Mesenchymal stem cell (in vitro differentiated cells and primary cell): ENCODE measurements at regions not wholly inside any gene's neighbourhood (a gene's known extent, or its start where the extent isn't known, plus 50 kb on each side); places are given as distances from the start of the nearest gene placed in this dataset.

Source experiments
- DNase-seq: peaks from one replicate; pipeline ENCODE4 v3.0.0-alpha.2; 2013
- H2AFZ ChIP-seq: one replicate; pipeline ENCODE4 v1.6.1; 2013; ENCODE audit warnings: low read depth, mild to moderate bottlenecking, control low read depth, inconsistent platforms, low read length, moderate library complexity
- H2AK5ac ChIP-seq: 2 replicates; pipeline ENCODE4 v1.6.1; 2013; ENCODE audit warnings: low read length, moderate library complexity, mild to moderate bottlenecking, inconsistent platforms; ENCODE audit not compliant: severe bottlenecking
- H2BK120ac ChIP-seq: one replicate; pipeline ENCODE4 v1.6.1; 2013; ENCODE audit warnings: low read depth, mild to moderate bottlenecking, inconsistent platforms, low read length, moderate library complexity
- H2BK12ac ChIP-seq, 2 experiments: one replicate each; pipeline ENCODE4 v1.6.1; 2013; ENCODE audit warnings: inconsistent platforms in 2 of 2, low read length in 2 of 2, mild to moderate bottlenecking in 2 of 2, moderate library complexity in 2 of 2, control low read depth in 1 of 2
- H2BK15ac ChIP-seq: one replicate; pipeline ENCODE4 v1.6.1; 2013; ENCODE audit warnings: mild to moderate bottlenecking, low read depth, inconsistent platforms; ENCODE audit not compliant: poor library complexity, severe bottlenecking
- H2BK5ac ChIP-seq: 2 replicates; pipeline ENCODE4 v1.6.1; 2013; ENCODE audit warnings: low read depth, mild to moderate bottlenecking, low read length, control low read depth, inconsistent platforms; ENCODE audit not compliant: poor library complexity, severe bottlenecking
- H3K14ac ChIP-seq, 2 experiments: one replicate each; pipeline ENCODE4 v1.6.1; 2013; ENCODE audit warnings: inconsistent platforms in 2 of 2, low read length in 2 of 2, control low read depth in 1 of 2, mild to moderate bottlenecking in 1 of 2, moderate library complexity in 1 of 2
- H3K18ac ChIP-seq, 2 experiments: one replicate each; pipeline ENCODE4 v1.6.1; 2013; ENCODE audit warnings: inconsistent platforms in 2 of 2, low read length in 2 of 2, control low read depth in 1 of 2, low read depth in 1 of 2, mild to moderate bottlenecking in 1 of 2
- H3K23ac ChIP-seq, 2 experiments: one replicate each; pipeline ENCODE4 v1.6.1; 2013; ENCODE audit warnings: inconsistent platforms in 2 of 2, low read length in 2 of 2, mild to moderate bottlenecking in 2 of 2, moderate library complexity in 2 of 2, control low read depth in 1 of 2
- H3K27ac ChIP-seq: 2 replicates; pipeline ENCODE4 v1.5.1; 2013; ENCODE audit warnings: mild to moderate bottlenecking, moderate library complexity, low read length, control low read depth, inconsistent platforms; ENCODE audit not compliant: poor library complexity, severe bottlenecking
- H3K27me3 ChIP-seq, 2 experiments: 2 replicates each; pipeline versions ENCODE4 v1.6.1 to v1.7.0; 2013; ENCODE audit warnings: low read length in 2 of 2, mild to moderate bottlenecking in 2 of 2, moderate library complexity in 2 of 2, control low read depth in 1 of 2, inconsistent platforms in 1 of 2; ENCODE audit not compliant: control insufficient read depth in 1 of 2, insufficient read depth in 1 of 2
- H3K36me3 ChIP-seq, 2 experiments: 2 replicates each; pipeline versions ENCODE4 v1.6.1 to v1.7.0; 2013; ENCODE audit warnings: low read length in 2 of 2, control low read depth in 1 of 2, inconsistent platforms in 1 of 2, low read depth in 1 of 2, mild to moderate bottlenecking in 1 of 2; ENCODE audit not compliant: insufficient read depth in 2 of 2, control insufficient read depth in 1 of 2
- H3K4ac ChIP-seq, 2 experiments: one replicate each; pipeline ENCODE4 v1.6.1; 2013; ENCODE audit warnings: inconsistent platforms in 2 of 2, low read length in 2 of 2, mild to moderate bottlenecking in 2 of 2, moderate library complexity in 2 of 2, control low read depth in 1 of 2, low read depth in 1 of 2
- H3K4me1 ChIP-seq: 2 replicates; pipeline ENCODE4 v1.6.1; 2013; ENCODE audit warnings: low read depth, low read length, control low read depth; ENCODE audit not compliant: control insufficient read depth, insufficient read depth
- H3K4me2 ChIP-seq: 2 replicates; pipeline ENCODE4 v1.6.1; 2013; ENCODE audit warnings: low read length, mild to moderate bottlenecking, inconsistent platforms; ENCODE audit not compliant: poor library complexity, severe bottlenecking
- H3K4me3 ChIP-seq, 2 experiments: 2 replicates each; pipeline versions ENCODE4 v1.5.1 to v1.7.0; 2013; ENCODE audit warnings: low read length in 2 of 2, mild to moderate bottlenecking in 2 of 2, control low read depth in 1 of 2, low read depth in 1 of 2; ENCODE audit not compliant: insufficient read depth in 1 of 2
- H3K79me1 ChIP-seq: replicated peaks from 2 replicates; pipeline ENCODE4 v1.6.1; 2013; ENCODE audit warnings: mild to moderate bottlenecking, control low read depth, low read length, inconsistent platforms; ENCODE audit not compliant: poor library complexity, severe bottlenecking
- H3K9ac ChIP-seq: 2 replicates; pipeline ENCODE4 v1.7.0; 2013; ENCODE audit warnings: mild to moderate bottlenecking, low read length, moderate library complexity
- H3K9me3 ChIP-seq: 2 replicates; pipeline ENCODE4 v1.7.0; 2013; ENCODE audit warnings: mild to moderate bottlenecking, low read length; ENCODE audit not compliant: control insufficient read depth
- H4K8ac ChIP-seq: one replicate; pipeline ENCODE4 v1.6.1; 2013; ENCODE audit warnings: inconsistent platforms, mild to moderate bottlenecking, low read length, moderate library complexity
- H4K91ac ChIP-seq: one replicate; pipeline ENCODE4 v1.6.1; 2013; ENCODE audit warnings: mild to moderate bottlenecking, low read length, inconsistent platforms
- WGBS: methylation state at CpG from one replicate; pipeline ENCODE4 v1.1.7; 2013; ENCODE audit warnings: mixed read lengths; 5-methylcytosine and 5-hydroxymethylcytosine counted together

- Histone ChIP-seq H4K8ac (no peak overlapping the region), H3K27me3 (peaks cover 14 to 38% of the 10 kb centered on the region in 2 experiments), H3K4me1 (no peaks in the 10 kb centered on the region), H3K9me3 (no peaks in the 10 kb centered on the region), H3K4me3 (no peak overlapping the region), H3K23ac (no peak overlapping the region), H2BK12ac (no peak overlapping the region), H3K14ac (no peak overlapping the region), H3K4ac (peak overlapping the region in 1 of 2 experiments; percentile 5), H3K36me3 (no peaks in the 10 kb centered on the region), H3K79me1 (no peaks in the 10 kb centered on the region), H2BK120ac (no peak overlapping the region), H3K9ac (no peak overlapping the region), H3K18ac (no peak overlapping the region), H4K91ac (no peak overlapping the region), H2BK15ac (no peak overlapping the region), H3K4me2 (no peak overlapping the region), H3K27ac (no peak overlapping the region), H2BK5ac (no peak overlapping the region), H2AFZ (no peak overlapping the region), H2AK5ac (no peak overlapping the region)
- 62% methylated on average over 6 of the region's 9 CpGs for WGBS
- no peak for DNase-seq
Measured at GRCh38 chr18:24817587-24818371, 357.3 kb downstream of the HRH4 start.

- H3K4me2 ChIP-seq, result no peak overlapping the region
- H3K27me3 ChIP-seq, result peaks cover 14 to 38% of the 10 kb centered on the region in 2 experiments
- no peak for DNase-seq
- no peak overlapping the region for H3K27ac ChIP-seq
- H3K4me3 ChIP-seq, result no peak overlapping the region
- H2BK12ac ChIP-seq, result no peak overlapping the region
- no peak overlapping the region for H2AK5ac ChIP-seq
- H3K14ac ChIP-seq, result peak overlapping the region in 1 of 2 experiments; percentile 89
- no peak overlapping the region for H2BK120ac ChIP-seq
- H3K79me1 ChIP-seq, result no peaks in the 10 kb centered on the region
- H3K9ac ChIP-seq, result no peak overlapping the region
- H4K91ac ChIP-seq, result no peak overlapping the region
- H3K9me3 ChIP-seq, result no peaks in the 10 kb centered on the region
- H2BK15ac ChIP-seq, result no peak overlapping the region
- H4K8ac ChIP-seq, result no peak overlapping the region
- H3K4ac ChIP-seq, result no peak overlapping the region
- no peak overlapping the region for H3K18ac ChIP-seq
- no peaks in the 10 kb centered on the region for H3K36me3 ChIP-seq
- H2BK5ac ChIP-seq, result no peak overlapping the region
- H3K23ac ChIP-seq, result peak overlapping the region in 1 of 2 experiments; percentile 14
- no peak overlapping the region for H2AFZ ChIP-seq
- 45% methylated on average over 6 of the region's 6 CpGs for WGBS
- no peaks in the 10 kb centered on the region for H3K4me1 ChIP-seq
Measured at GRCh38 chr18:24818441-24818840, 358.0 kb downstream of the HRH4 start.

- Histone ChIP-seq H3K27me3 (peaks cover 14 to 38% of the 10 kb centered on the region in 2 experiments), H2BK120ac (no peak overlapping the region), H2BK12ac (no peak overlapping the region), H3K4me2 (no peak overlapping the region), H3K27ac (no peak overlapping the region), H2AK5ac (no peak overlapping the region), H3K18ac (no peak overlapping the region), H3K14ac (no peak overlapping the region), H3K36me3 (no peaks in the 10 kb centered on the region), H3K23ac (no peak overlapping the region), H3K4me3 (no peak overlapping the region), H3K9ac (no peak overlapping the region), H2AFZ (no peak overlapping the region), H4K8ac (no peak overlapping the region), H4K91ac (no peak overlapping the region), H2BK15ac (no peak overlapping the region), H3K79me1 (no peaks in the 10 kb centered on the region), H3K4me1 (no peaks in the 10 kb centered on the region), H3K9me3 (no peaks in the 10 kb centered on the region), H2BK5ac (no peak overlapping the region), H3K4ac (no peak overlapping the region)
- no peak for DNase-seq
- WGBS, result 92% methylated on average over 7 of the region's 7 CpGs
Measured at GRCh38 chr18:24819141-24819890, 358.9 kb downstream of the HRH4 start.

- H3K9ac ChIP-seq, result no peak overlapping the region
- H3K4me2 ChIP-seq, result no peak overlapping the region
- H2AK5ac ChIP-seq, result no peak overlapping the region
- no peak overlapping the region for H3K27ac ChIP-seq
- H3K23ac ChIP-seq, result no peak overlapping the region
- no peaks in the 10 kb centered on the region for H3K79me1 ChIP-seq
- no peak for DNase-seq
- no peaks in the 10 kb centered on the region for H3K9me3 ChIP-seq
- H3K18ac ChIP-seq, result no peak overlapping the region
- no peak overlapping the region for H2AFZ ChIP-seq
- no peaks in the 10 kb centered on the region for H3K4me1 ChIP-seq
- H3K14ac ChIP-seq, result no peak overlapping the region
- no peak overlapping the region for H4K91ac ChIP-seq
- no peak overlapping the region for H2BK5ac ChIP-seq
- no peak overlapping the region for H2BK120ac ChIP-seq
- H3K36me3 ChIP-seq, result no peaks in the 10 kb centered on the region
- peaks cover 0 to 16% of the 10 kb centered on the region in 2 experiments for H3K27me3 ChIP-seq
- no peak overlapping the region for H3K4ac ChIP-seq
- no peak overlapping the region for H2BK12ac ChIP-seq
- no peak overlapping the region for H3K4me3 ChIP-seq
- no CpG with 5 or more reads among the region's 1 CpG for WGBS
- H4K8ac ChIP-seq, result no peak overlapping the region
- H2BK15ac ChIP-seq, result no peak overlapping the region
Measured at GRCh38 chr18:24825397-24825796, 365.0 kb downstream of the HRH4 start.
